B cell (primary cell): ENCODE measurements at regions not wholly inside any gene's neighbourhood (a gene's known extent, or its start where the extent isn't known, plus 50 kb on each side); places are given as distances from the start of the nearest gene placed in this dataset.

Experiments
- ATAC-seq: fragments of 200-7000 bp; cut with Tn5 transposase; one replicate; pipeline ENCODE4 v1.10.0; 2021; ENCODE audit warnings: low read depth, mild to moderate bottlenecking, moderate number of reproducible peaks, moderate library complexity
- CTCF ChIA-PET: fragments of 350-600 bp; sonication (Branson Sonifier 250); formaldehyde crosslinking; loops from one replicate; lab custom pipeline; 2021; ENCODE audit warnings: antibody characterized with exemption, inconsistent platforms; lab: Charles Lee
- POLR2A ChIA-PET: fragments of 350-600 bp; sonication (Branson Sonifier 250); formaldehyde crosslinking; loops from one replicate; lab custom pipeline; 2021; ENCODE audit warnings: antibody characterized with exemption; lab: Charles Lee
- DNase-seq: peaks from one replicate; pipeline ENCODE4 v3.0.0; 2013
- H2AFZ ChIP-seq: 2 replicates; pipeline ENCODE4 v1.6.1; 2012; ENCODE audit warnings: mild to moderate bottlenecking, low read depth, low read length; ENCODE audit not compliant: insufficient read depth, poor library complexity, severe bottlenecking
- H3K27ac ChIP-seq, 2 donors: 1 replicate in 1 of 2; 2 replicates in 1 of 2; pipeline ENCODE4 v1.5.1; 2012 to 2013; ENCODE audit warnings: low read length in 2 of 2, mild to moderate bottlenecking in 2 of 2, moderate library complexity in 1 of 2
- H3K27me3 ChIP-seq, 4 experiments: fragments of 200-600 bp in 1 of 4; sonication (generic) in 1 of 4; replicated peaks in 1 of 4; 1 replicate in 2 of 4; 2 replicates in 2 of 4; pipeline versions ENCODE4 v1.6.1 to v1.7.0; 2013 to 2016; ENCODE audit warnings: low read length in 3 of 4, mild to moderate bottlenecking in 2 of 4, mixed read lengths in 1 of 4, moderate library complexity in 1 of 4; ENCODE audit not compliant: insufficient read depth in 4 of 4, control insufficient read depth in 3 of 4; ENCODE audit errors: control extremely low read depth in 1 of 4
- H3K36me3 ChIP-seq, 2 experiments: replicated peaks in 1 of 2; 1 replicate in 1 of 2; 2 replicates in 1 of 2; pipeline versions ENCODE4 v1.6.1 to v1.7.1; 2013; ENCODE audit warnings: low read length in 1 of 2; ENCODE audit not compliant: insufficient read depth in 2 of 2, control insufficient read depth in 1 of 2; ENCODE audit errors: control extremely low read depth in 1 of 2, extremely low read depth in 1 of 2
- H3K4me1 ChIP-seq, 2 donors: fragments of 200-600 bp in 1 of 2; sonication (generic) in 1 of 2; 1 replicate in 1 of 2; 2 replicates in 1 of 2; pipeline versions ENCODE4 v1.5.1 to v1.6.1; 2013 to 2017; ENCODE audit warnings: low read length in 2 of 2; ENCODE audit not compliant: control insufficient read depth in 2 of 2, insufficient read depth in 2 of 2
- H3K4me2 ChIP-seq: replicated peaks from 2 replicates; pipeline ENCODE3; 2012; ENCODE audit warnings: mild to moderate bottlenecking, low read depth, low read length; ENCODE audit not compliant: poor library complexity, severe bottlenecking
- H3K4me3 ChIP-seq, 5 experiments: fragments of 200-600 bp in 1 of 5; sonication (generic) in 1 of 5; 1 replicate in 3 of 5; 2 replicates in 2 of 5; pipeline versions ENCODE4 v1.5.1 to v1.7.0; 2011 to 2016; ENCODE audit warnings: low read length in 4 of 5, mild to moderate bottlenecking in 4 of 5, low read depth in 2 of 5, control low read depth in 1 of 5, moderate library complexity in 1 of 5; ENCODE audit not compliant: insufficient read depth in 1 of 5; ENCODE audit errors: control extremely low read depth in 1 of 5, extremely low read depth in 1 of 5
- H3K79me2 ChIP-seq: fragments of 200-600 bp; sonication (generic); one replicate; pipeline ENCODE4 v1.6.0; 2016; ENCODE audit warnings: low read length; ENCODE audit not compliant: control insufficient read depth, insufficient read depth
- H3K9ac ChIP-seq: fragments of 200-600 bp; sonication (generic); 2 replicates; pipeline ENCODE4 v1.6.1; 2017; ENCODE audit warnings: mild to moderate bottlenecking, low read length, moderate library complexity
- H3K9me3 ChIP-seq, 3 donors: one replicate each; pipeline versions ENCODE4 v1.6.1 to v1.7.1; 2013; ENCODE audit warnings: low read length in 2 of 3; ENCODE audit not compliant: control insufficient read depth in 2 of 3, insufficient read depth in 1 of 3; ENCODE audit errors: control extremely low read depth in 1 of 3
- H4K20me1 ChIP-seq: 2 replicates; pipeline ENCODE4 v1.6.0; 2012; ENCODE audit warnings: mild to moderate bottlenecking, low read length; ENCODE audit not compliant: insufficient read depth, control insufficient read depth, poor library complexity, severe bottlenecking
- H3K27ac Mint-ChIP-seq: one replicate; pipeline ENCODE4 v1.8.0; 2021; ENCODE audit warnings: mixed read lengths
- H3K27me3 Mint-ChIP-seq: one replicate; pipeline ENCODE4 v1.8.0; 2021; ENCODE audit warnings: mixed read lengths
- H3K4me1 Mint-ChIP-seq: one replicate; pipeline ENCODE4 v1.8.0; 2021; ENCODE audit warnings: mixed read lengths
- H3K4me3 Mint-ChIP-seq: one replicate; pipeline ENCODE4 v1.8.0; 2021; ENCODE audit warnings: mixed read lengths
- H3K9me3 Mint-ChIP-seq: one replicate; pipeline ENCODE4 v1.8.0; 2022; ENCODE audit warnings: mixed read lengths; ENCODE audit not compliant: insufficient read depth
- EZH2 ChIP-seq: IDR thresholded peaks from 2 replicates; pipeline ENCODE4 v1.6.1; 2012; ENCODE audit warnings: borderline replicate concordance, low read depth, mild to moderate bottlenecking, moderate library complexity, low read length; ENCODE audit not compliant: insufficient read depth, poor library complexity, severe bottlenecking
- whole genome bisulfite sequencing: methylation state at CpG from one replicate; pipeline ENCODE4 v1.1.5; 2013; ENCODE audit warnings: missing lambda C conversion rate; ENCODE audit not compliant: insufficient coverage; 5-methylcytosine and 5-hydroxymethylcytosine counted together
- intact Hi-C: fragments of 100-400 bp; cut with micrococcal nuclease; formaldehyde crosslinking; loops from one replicate; pipeline ENCODE4 v1.10.0; 2022
- TF ChIP-seq, protein P1 (sequence below): fragments of 200-600 bp; IDR thresholded peaks from one replicate; pipeline ENCODE4 v1.8.0; 2022; ENCODE audit warnings: antibody characterized with exemption, mild to moderate bottlenecking

GRCh38 chr6:133815313-133815712 is 73.6 kb upstream of the TCF21 start:
- no peak overlapping the region for H3K4me3 Mint-ChIP-seq
- no peak for DNase-seq
- Histone ChIP-seq H3K79me2 (no peaks in the 10 kb centered on the region), H3K9ac (no peak overlapping the region), H3K9me3 (peaks cover 0 to 3% (median 0%) of the 10 kb centered on the region in 3 donors), H3K36me3 (no peaks in the 10 kb centered on the region), H2AFZ (no peak overlapping the region), H3K4me3 (no peak overlapping the region), H4K20me1 (no peaks in the 10 kb centered on the region), H3K27me3 (no peaks in the 10 kb centered on the region), H3K27ac (no peak overlapping the region), H3K4me1 (no peaks in the 10 kb centered on the region), H3K4me2 (no peak overlapping the region)
- intact Hi-C loops: no loop called here
- H3K4me1 Mint-ChIP-seq: no peaks in the 10 kb centered on the region
- ChIA-PET CTCF (no interaction called here), POLR2A (no interaction called here)
- H3K27ac Mint-ChIP-seq: no peak overlapping the region
- 80% methylated on average over 2 of the region's 2 CpGs for WGBS
- H3K27me3 Mint-ChIP-seq: peaks cover 8% of the 10 kb centered on the region
- TF ChIP-seq EZH2: no peak
- TF ChIP-seq, protein P1, sequence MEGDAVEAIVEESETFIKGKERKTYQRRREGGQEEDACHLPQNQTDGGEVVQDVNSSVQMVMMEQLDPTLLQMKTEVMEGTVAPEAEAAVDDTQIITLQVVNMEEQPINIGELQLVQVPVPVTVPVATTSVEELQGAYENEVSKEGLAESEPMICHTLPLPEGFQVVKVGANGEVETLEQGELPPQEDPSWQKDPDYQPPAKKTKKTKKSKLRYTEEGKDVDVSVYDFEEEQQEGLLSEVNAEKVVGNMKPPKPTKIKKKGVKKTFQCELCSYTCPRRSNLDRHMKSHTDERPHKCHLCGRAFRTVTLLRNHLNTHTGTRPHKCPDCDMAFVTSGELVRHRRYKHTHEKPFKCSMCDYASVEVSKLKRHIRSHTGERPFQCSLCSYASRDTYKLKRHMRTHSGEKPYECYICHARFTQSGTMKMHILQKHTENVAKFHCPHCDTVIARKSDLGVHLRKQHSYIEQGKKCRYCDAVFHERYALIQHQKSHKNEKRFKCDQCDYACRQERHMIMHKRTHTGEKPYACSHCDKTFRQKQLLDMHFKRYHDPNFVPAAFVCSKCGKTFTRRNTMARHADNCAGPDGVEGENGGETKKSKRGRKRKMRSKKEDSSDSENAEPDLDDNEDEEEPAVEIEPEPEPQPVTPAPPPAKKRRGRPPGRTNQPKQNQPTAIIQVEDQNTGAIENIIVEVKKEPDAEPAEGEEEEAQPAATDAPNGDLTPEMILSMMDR: no peak
- no peak for ATAC-seq
- no peaks in the 10 kb centered on the region for H3K9me3 Mint-ChIP-seq

- Mint-ChIP-seq H3K4me1 (no peaks in the 10 kb centered on the region), H3K27me3 (peaks cover 7% of the 10 kb centered on the region), H3K9me3 (no peaks in the 10 kb centered on the region), H3K4me3 (no peak overlapping the region), H3K27ac (no peak overlapping the region)
- no peak overlapping the region for H3K4me3 ChIP-seq
- H3K36me3 ChIP-seq: no peaks in the 10 kb centered on the region
- no peak for DNase-seq
- no peak overlapping the region for H2AFZ ChIP-seq
- no peaks in the 10 kb centered on the region for H4K20me1 ChIP-seq
- H3K9me3 ChIP-seq: peaks cover 0 to 3% (median 0%) of the 10 kb centered on the region in 3 donors
- WGBS: no CpG with 5 or more reads among the region's 1 CpG
- no peak for ATAC-seq
- ChIA-PET CTCF (interaction anchor here (0.9 to 1.3 kb wide), 3 partner anchors 11 to 22 kb away, joined by 3 to 5 read pairs (median 4); no protein-coding TSS in a partner anchor), POLR2A (no interaction called here)
- H3K4me2 ChIP-seq: no peak overlapping the region
- H3K27ac ChIP-seq: no peak overlapping the region
- H3K9ac ChIP-seq: no peak overlapping the region
- intact Hi-C loops: no loop called here
- TF ChIP-seq, protein P1: no peak
- TF ChIP-seq EZH2: no peak
- no peaks in the 10 kb centered on the region for H3K4me1 ChIP-seq
- H3K27me3 ChIP-seq: no peaks in the 10 kb centered on the region
- H3K79me2 ChIP-seq: no peaks in the 10 kb centered on the region
Measured at GRCh38 chr6:133816171-133816570, 72.7 kb upstream of the TCF21 start.
